ENCODE measurements at regions not wholly inside any gene's neighbourhood (a gene's known extent, or its start where the extent isn't known, plus 50 kb on each side); places are given as distances from the start of the nearest gene placed in this dataset.

- no peak for TF ChIP-seq POLR2A (IDR thresholded peaks at IDR 0.05; ENCODE audit: extremely low read depth, insufficient read length)
- TF ChIP-seq MYC (IDR thresholded peaks at IDR 0.05; ENCODE audit: low read depth, low read length) = no peak
- TF ChIP-seq CTCF (IDR thresholded peaks at IDR 0.05; ENCODE audit: low read depth, low read length) = no peak
- TF ChIP-seq, protein P1, sequence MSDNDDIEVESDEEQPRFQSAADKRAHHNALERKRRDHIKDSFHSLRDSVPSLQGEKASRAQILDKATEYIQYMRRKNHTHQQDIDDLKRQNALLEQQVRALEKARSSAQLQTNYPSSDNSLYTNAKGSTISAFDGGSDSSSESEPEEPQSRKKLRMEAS (IDR thresholded peaks at IDR 0.05; ENCODE audit: low read depth, low read length) = no peak
- H3K4me3 ChIP-seq (ENCODE audit: low read depth, low read length) = no peak overlapping the region
Measured at GRCh38 chr10:4456776-4457175, 369.2 kb upstream of the AKR1E2 start.

DNA sequence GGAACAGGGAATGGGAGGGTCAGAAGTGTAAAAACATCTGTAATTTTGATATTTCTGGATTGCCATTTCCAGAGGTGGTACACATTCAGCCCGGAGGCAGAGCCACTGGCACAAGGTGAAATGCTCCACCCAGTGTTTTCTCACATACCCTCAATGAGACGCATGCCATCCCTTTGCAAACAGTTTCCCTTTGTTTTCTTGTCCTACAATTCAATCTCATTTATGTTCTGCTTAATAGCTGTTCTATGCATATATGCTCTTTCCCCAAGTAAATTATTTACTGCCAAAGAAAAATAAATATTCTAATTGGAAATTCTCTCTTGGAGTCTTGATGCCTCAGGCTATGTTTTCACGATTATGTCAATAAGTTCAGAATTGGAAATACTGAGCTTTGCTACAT lies 369.7 kb upstream of the AKR1E2 start:
- no peak for TF ChIP-seq MYC (IDR thresholded peaks at IDR 0.05; ENCODE audit: low read depth, low read length)
- TF ChIP-seq POLR2A (IDR thresholded peaks at IDR 0.05; ENCODE audit: extremely low read depth, insufficient read length) = no peak
- TF ChIP-seq, protein P1 (IDR thresholded peaks at IDR 0.05; ENCODE audit: low read depth, low read length) = no peak
- TF ChIP-seq CTCF (IDR thresholded peaks at IDR 0.05; ENCODE audit: low read depth, low read length) = no peak
- no peak for DNase-seq (ENCODE audit: low read depth)
- H3K4me3 ChIP-seq (ENCODE audit: low read depth, low read length) = no peak overlapping the region

More at GRCh38 chr10:4456776-4457175, 369.2 kb upstream of the AKR1E2 start:
- DNase-seq (ENCODE audit: low read depth) = no peak

GRCh38 chr10:4453950-4454349 lies 372.1 kb upstream of the AKR1E2 start:
- no peak for DNase-seq (ENCODE audit: low read depth)
- no peak overlapping the region for H3K4me3 ChIP-seq (ENCODE audit: low read depth, low read length)
- no peak for TF ChIP-seq CTCF (IDR thresholded peaks at IDR 0.05; ENCODE audit: low read depth, low read length)
- TF ChIP-seq, protein P1 (IDR thresholded peaks at IDR 0.05; ENCODE audit: low read depth, low read length) = no peak
- TF ChIP-seq POLR2A (IDR thresholded peaks at IDR 0.05; ENCODE audit: extremely low read depth, insufficient read length) = no peak
- TF ChIP-seq MYC (IDR thresholded peaks at IDR 0.05; ENCODE audit: low read depth, low read length) = no peak

GRCh38 chr10:4453276-4453675 lies 372.7 kb upstream of the AKR1E2 start:
- no peak for TF ChIP-seq MYC (IDR thresholded peaks at IDR 0.05; ENCODE audit: low read depth, low read length)
- H3K4me3 ChIP-seq (ENCODE audit: low read depth, low read length) = no peak overlapping the region
- no peak for DNase-seq (ENCODE audit: low read depth)

GRCh38 chr10:4450981-4451908 lies 374.8 kb upstream of the AKR1E2 start:
- DNase-seq (ENCODE audit: low read depth) = peak; percentile 49
- TF ChIP-seq, protein P1 (IDR thresholded peaks at IDR 0.05; ENCODE audit: low read depth, low read length) = no peak; the same call in none of the 2 replicates
- no peak for TF ChIP-seq MYC (IDR thresholded peaks at IDR 0.05; ENCODE audit: low read depth, low read length)
- TF ChIP-seq POLR2A (IDR thresholded peaks at IDR 0.05; ENCODE audit: extremely low read depth, insufficient read length) = no peak
- no peak for TF ChIP-seq CTCF (IDR thresholded peaks at IDR 0.05; ENCODE audit: low read depth, low read length)

GRCh38 chr10:4450169-4450568 lies 375.8 kb upstream of the AKR1E2 start:
- no peak for DNase-seq (ENCODE audit: low read depth)
- no peak overlapping the region for H3K4me3 ChIP-seq (ENCODE audit: low read depth, low read length)
- TF ChIP-seq MYC (IDR thresholded peaks at IDR 0.05; ENCODE audit: low read depth, low read length) = no peak
- TF ChIP-seq, protein P1 (IDR thresholded peaks at IDR 0.05; ENCODE audit: low read depth, low read length) = no peak
- no peak for TF ChIP-seq POLR2A (IDR thresholded peaks at IDR 0.05; ENCODE audit: extremely low read depth, insufficient read length)
- TF ChIP-seq CTCF (IDR thresholded peaks at IDR 0.05; ENCODE audit: low read depth, low read length) = no peak

More at GRCh38 chr10:4450981-4451908, 374.8 kb upstream of the AKR1E2 start:
- no peak overlapping the region for H3K4me3 ChIP-seq (ENCODE audit: low read depth, low read length)

Measured in NB4 (cell line).